ENCODE measurements at regions not wholly inside any gene's neighbourhood (a gene's known extent, or its start where the extent isn't known, plus 50 kb on each side); places are given as distances from the start of the nearest gene placed in this dataset.

DNA sequence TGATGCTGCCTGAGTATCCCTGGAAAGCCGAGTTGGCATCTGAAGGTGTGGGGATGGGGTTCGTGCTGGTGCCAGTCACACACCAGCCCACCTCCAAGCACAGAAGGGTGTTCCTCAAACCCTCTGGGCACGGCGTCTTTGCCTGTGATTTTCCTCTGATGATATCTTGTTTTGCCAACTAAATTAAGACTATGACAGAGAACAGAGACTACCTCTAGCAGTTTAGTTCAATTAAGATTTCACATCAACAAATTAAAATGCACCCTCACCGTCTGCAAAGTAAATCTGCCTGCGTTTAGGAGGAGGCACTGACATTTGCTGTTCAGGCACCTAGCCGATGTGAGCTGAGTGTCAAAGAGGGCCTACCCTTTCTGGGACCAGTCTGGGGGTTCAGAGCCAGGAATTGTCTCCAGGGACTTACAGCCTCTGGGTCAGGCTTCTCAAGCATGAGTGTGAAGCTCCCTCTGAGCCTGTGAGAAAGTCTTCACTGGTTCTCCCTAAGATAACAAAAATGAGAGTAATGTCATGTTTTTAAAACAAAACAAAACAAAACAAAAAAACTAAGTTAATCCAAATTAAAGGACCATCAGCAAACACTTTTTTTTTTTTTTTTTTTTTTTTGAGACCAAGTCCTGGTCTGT is 55.4 kb upstream of the CTNNA1 start:
- no peak for TF ChIP-seq CTCF (IDR thresholded peaks at IDR 0.05; ENCODE audit: insufficient read depth, low read length, severe bottlenecking)
- Histone ChIP-seq H3K4me3 (ENCODE audit: low read depth, low read length) (no peak overlapping the region), H3K36me3 (ENCODE audit: control insufficient read depth, insufficient read depth, low read length) (no peaks in the 10 kb centered on the region), H3K27me3 (ENCODE audit: control insufficient read depth, insufficient read depth, low read length) (no peaks in the 10 kb centered on the region)
- FAIRE-seq (no peak), DNase-seq (ENCODE audit: low read depth) (no peak)

GRCh38 chr5:138696501-138696900 is 56.7 kb upstream of the CTNNA1 start:
- Histone ChIP-seq H3K36me3 (ENCODE audit: control insufficient read depth, insufficient read depth, low read length) (no peaks in the 10 kb centered on the region), H3K27me3 (ENCODE audit: control insufficient read depth, insufficient read depth, low read length) (no peaks in the 10 kb centered on the region), H3K4me3 (ENCODE audit: low read depth, low read length) (no peak overlapping the region)
- DNase-seq (ENCODE audit: low read depth) (peak; percentile 89), FAIRE-seq (no peak)
- no peak for TF ChIP-seq CTCF (IDR thresholded peaks at IDR 0.05; ENCODE audit: insufficient read depth, low read length, severe bottlenecking)

- no peaks in the 10 kb centered on the region for H3K27me3 ChIP-seq (ENCODE audit: control insufficient read depth, insufficient read depth, low read length)
- FAIRE-seq = no peak
- no peaks in the 10 kb centered on the region for H3K36me3 ChIP-seq (ENCODE audit: control insufficient read depth, insufficient read depth, low read length)
- TF ChIP-seq CTCF (IDR thresholded peaks at IDR 0.05; ENCODE audit: insufficient read depth, low read length, severe bottlenecking) = no peak
- no peak overlapping the region for H3K4me3 ChIP-seq (ENCODE audit: low read depth, low read length)
- DNase-seq (ENCODE audit: low read depth) = no peak
Measured at GRCh38 chr5:138695781-138696180, 57.4 kb upstream of the CTNNA1 start.

DNA sequence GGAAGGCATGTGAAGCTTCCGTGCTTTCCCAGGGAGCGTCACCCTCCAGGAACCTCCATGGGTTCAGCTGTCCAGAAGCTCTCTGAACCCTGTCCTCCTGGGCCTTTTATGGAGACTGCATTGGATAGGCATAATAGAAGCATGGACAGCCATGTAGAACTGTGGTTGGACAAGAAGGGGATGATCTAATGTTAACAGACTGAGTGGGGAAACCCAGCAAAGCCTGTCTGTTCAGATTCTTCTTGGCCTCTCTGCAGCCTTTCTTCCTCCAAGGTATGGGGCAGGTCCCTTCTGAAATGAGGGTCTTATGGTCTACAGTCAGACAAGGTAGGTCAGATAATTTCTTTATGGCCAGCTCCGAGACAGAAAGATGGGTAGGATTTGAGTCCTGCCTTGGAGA is 59.1 kb upstream of the CTNNA1 start:
- Histone ChIP-seq H3K4me3 (ENCODE audit: low read depth, low read length) (no peak overlapping the region), H3K27me3 (ENCODE audit: control insufficient read depth, insufficient read depth, low read length) (no peaks in the 10 kb centered on the region), H3K36me3 (ENCODE audit: control insufficient read depth, insufficient read depth, low read length) (no peaks in the 10 kb centered on the region)
- FAIRE-seq (no peak), DNase-seq (ENCODE audit: low read depth) (peak; percentile 37)
- no peak for TF ChIP-seq CTCF (IDR thresholded peaks at IDR 0.05; ENCODE audit: insufficient read depth, low read length, severe bottlenecking)

GRCh38 chr5:138692370-138692769 is 60.9 kb upstream of the CTNNA1 start:
- no peak for TF ChIP-seq CTCF (IDR thresholded peaks at IDR 0.05; ENCODE audit: insufficient read depth, low read length, severe bottlenecking)
- FAIRE-seq (no peak), DNase-seq (ENCODE audit: low read depth) (no peak)
- H3K27me3 ChIP-seq (ENCODE audit: control insufficient read depth, insufficient read depth, low read length) = no peaks in the 10 kb centered on the region
- H3K4me3 ChIP-seq (ENCODE audit: low read depth, low read length) = no peak overlapping the region
- H3K36me3 ChIP-seq (ENCODE audit: control insufficient read depth, insufficient read depth, low read length) = no peaks in the 10 kb centered on the region

- Histone ChIP-seq H3K36me3 (ENCODE audit: control insufficient read depth, insufficient read depth, low read length) (no peaks in the 10 kb centered on the region), H3K4me3 (ENCODE audit: low read depth, low read length) (no peak overlapping the region), H3K27me3 (ENCODE audit: control insufficient read depth, insufficient read depth, low read length) (no peaks in the 10 kb centered on the region)
- FAIRE-seq (no peak), DNase-seq (ENCODE audit: low read depth) (peak; percentile 51)
- TF ChIP-seq CTCF (IDR thresholded peaks at IDR 0.05; ENCODE audit: insufficient read depth, low read length, severe bottlenecking) = no peak
Measured at GRCh38 chr5:138686668-138687067, 66.6 kb upstream of the CTNNA1 start.
